Fibroblast of pulmonary artery (primary cell): ENCODE measurements at regions not wholly inside any gene's neighbourhood (a gene's known extent, or its start where the extent isn't known, plus 50 kb on each side); places are given as distances from the start of the nearest gene placed in this dataset.

ENCODE experiments used
- DNase-seq: peaks from one replicate; pipeline ENCODE4 v3.0.0-alpha.2; 2010; ENCODE audit warnings: low read depth
- H3K4me3 ChIP-seq: replicated peaks from 2 replicates; pipeline ENCODE4 v1.5.1; 2011; ENCODE audit warnings: low read depth, mild to moderate bottlenecking, control low read depth, low read length, moderate library complexity
- TF ChIP-seq, protein P1 (sequence below): IDR thresholded peaks from 2 replicates; pipeline ENCODE4 v1.5.1; 2011; ENCODE audit warnings: mild to moderate bottlenecking, control low read depth, low read length, inconsistent platforms; ENCODE audit errors: missing control alignments

DNA sequence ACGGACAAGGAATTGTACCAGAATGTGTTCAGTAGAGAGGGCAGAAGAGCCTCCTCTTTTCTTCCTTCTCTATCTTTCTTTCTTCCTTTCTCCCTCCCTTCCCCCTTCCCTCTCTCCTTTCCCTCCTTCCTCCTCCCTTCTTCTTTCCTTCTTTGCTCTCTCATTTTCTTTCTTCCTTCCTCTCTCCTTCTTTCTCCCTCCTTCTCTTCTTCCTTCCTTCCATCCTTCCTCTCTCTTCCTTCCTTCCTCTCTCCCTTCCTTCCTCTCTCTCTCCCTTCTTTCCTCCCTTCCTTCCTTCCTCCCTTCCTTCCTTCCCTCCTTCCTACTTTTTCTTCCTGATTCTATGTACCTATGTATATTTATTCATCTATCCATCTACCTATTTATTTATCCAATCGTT lies 59.7 kb upstream of the SDK2 start:
- no peak overlapping the region for H3K4me3 ChIP-seq
- DNase-seq, result no peak
- TF ChIP-seq, protein P1, sequence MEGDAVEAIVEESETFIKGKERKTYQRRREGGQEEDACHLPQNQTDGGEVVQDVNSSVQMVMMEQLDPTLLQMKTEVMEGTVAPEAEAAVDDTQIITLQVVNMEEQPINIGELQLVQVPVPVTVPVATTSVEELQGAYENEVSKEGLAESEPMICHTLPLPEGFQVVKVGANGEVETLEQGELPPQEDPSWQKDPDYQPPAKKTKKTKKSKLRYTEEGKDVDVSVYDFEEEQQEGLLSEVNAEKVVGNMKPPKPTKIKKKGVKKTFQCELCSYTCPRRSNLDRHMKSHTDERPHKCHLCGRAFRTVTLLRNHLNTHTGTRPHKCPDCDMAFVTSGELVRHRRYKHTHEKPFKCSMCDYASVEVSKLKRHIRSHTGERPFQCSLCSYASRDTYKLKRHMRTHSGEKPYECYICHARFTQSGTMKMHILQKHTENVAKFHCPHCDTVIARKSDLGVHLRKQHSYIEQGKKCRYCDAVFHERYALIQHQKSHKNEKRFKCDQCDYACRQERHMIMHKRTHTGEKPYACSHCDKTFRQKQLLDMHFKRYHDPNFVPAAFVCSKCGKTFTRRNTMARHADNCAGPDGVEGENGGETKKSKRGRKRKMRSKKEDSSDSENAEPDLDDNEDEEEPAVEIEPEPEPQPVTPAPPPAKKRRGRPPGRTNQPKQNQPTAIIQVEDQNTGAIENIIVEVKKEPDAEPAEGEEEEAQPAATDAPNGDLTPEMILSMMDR, result no peak

DNA sequence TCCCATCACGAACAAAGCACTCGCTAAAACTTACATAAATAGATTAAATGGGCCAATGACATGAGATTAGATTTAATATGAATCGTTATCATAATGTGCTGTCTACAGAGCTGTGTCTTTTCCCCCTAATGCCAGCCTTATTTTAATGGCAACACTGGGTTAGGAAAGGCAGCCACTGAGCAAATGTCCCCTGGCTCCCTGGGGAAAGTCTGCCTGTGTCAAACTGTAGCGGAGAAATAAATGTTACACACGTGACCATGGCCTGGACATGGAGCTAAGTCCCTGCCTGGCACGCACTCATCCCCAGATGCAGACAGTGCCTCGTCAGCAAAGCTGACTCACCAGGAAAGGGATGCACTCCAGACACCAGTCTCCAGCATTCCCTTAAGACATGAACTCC lies 61.3 kb upstream of the SDK2 start:
- peak; percentile 7 for DNase-seq
- TF ChIP-seq, protein P1, result no peak
- H3K4me3 ChIP-seq, result no peak overlapping the region

DNA sequence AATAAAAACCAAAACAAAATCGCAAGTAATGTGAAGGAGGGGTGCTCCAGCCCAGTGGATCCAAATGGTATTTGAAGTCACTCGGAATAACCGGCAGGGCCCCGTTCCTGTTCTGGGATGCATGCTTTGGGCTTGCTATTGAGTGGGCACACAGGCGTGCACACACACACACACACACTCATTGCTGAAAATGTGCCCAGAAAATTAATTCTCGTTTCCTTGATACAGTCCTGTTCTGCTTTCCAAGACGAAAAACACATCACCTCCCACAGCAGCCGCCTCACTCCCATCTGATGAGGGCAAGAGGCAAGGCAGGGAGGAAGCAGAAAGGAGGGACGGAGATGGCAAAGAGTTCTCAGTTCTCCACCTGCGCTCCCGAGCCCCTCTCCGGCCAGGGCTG lies 62.2 kb upstream of the SDK2 start:
- TF ChIP-seq, protein P1, result no peak
- DNase-seq, result no peak
- no peak overlapping the region for H3K4me3 ChIP-seq

DNA sequence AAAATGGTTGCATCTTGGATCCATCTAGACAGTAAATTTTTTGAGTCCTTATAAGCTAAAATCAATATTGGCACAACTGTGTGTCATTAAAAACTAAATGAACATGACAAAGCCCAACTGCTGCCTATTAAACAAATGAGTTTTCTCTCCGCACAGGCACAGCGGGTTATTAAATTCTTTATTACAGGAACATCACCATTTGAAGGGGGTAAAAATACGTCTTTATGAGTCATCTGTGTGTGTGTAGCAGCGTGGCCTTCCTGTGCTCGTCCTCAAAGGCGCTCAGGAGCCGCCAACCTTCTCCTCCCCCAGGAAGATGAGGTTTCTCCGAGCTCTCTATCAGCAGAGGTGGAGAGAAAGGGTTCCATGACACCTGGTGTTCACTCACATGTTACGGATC lies 62.6 kb upstream of the SDK2 start:
- H3K4me3 ChIP-seq, result no peak overlapping the region
- DNase-seq, result no peak
- TF ChIP-seq, protein P1, result no peak

DNA sequence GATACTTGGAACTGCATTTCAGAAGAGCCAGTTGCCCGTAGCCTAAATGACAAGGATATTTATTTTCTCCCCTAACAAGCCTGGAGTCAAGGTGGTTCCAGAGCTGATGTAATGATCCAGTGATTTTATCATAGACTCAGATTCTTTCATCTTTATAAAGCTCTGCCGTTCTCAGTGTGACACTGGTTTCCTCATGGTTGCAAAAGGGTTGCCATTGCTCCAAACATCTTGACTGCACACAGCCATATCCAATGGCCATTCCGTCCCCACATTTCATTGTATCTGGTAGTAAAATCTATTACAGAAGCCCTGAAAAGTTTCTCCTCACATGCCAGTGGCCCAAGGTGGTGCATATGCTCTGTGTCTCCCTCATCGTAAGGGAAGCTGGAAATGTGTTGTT lies 63.1 kb upstream of the SDK2 start:
- no peak overlapping the region for H3K4me3 ChIP-seq
- TF ChIP-seq, protein P1, result no peak
- DNase-seq, result no peak

DNA sequence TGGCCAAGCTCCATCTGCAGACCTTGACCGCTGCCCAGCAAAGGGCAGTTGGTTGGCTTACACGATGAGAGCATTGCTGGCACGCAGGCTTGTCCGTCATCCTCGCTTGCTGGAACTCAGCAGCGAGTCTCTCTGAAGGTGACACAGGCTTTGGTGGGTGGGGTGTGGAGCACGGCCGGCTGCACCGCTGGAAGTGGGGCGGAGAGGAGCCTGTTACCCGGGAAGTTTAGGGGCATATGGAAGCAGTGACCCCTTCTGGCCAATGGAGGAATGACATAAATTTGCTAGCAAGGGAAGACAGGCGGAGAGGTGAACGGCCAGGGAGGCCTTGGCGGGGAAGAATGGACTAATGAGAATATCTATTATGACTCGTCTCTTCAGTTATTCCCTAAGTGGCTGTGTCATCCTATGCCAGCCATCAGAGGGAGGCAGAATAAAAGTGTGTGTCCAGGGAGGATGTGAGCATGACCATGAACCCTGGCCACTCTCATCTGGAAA lies 65.9 kb upstream of the SDK2 start:
- TF ChIP-seq, protein P1, result peak; percentile 76
- peak; percentile 65 for DNase-seq

DNA sequence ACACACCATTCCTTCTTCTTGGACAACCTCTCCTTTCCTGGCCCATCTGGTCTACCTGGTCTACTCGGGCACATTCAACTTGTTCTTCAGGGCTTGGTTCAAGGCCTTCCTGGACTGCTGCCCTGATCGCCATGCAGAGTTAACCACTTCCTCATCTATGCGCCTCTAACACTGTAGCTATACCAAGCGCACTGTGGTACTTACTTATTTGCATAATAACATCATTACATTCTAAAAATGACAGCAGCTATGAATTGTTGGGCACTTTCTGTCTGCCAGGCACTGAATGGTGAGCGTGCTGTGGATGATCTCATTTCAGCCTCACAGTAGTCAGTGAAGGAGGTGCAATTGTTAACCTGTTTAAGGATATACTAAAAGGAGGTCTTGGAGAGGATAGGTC lies 66.9 kb upstream of the SDK2 start:
- H3K4me3 ChIP-seq, result no peak overlapping the region
- TF ChIP-seq, protein P1, result no peak
- no peak for DNase-seq

More for the DNA sequence above, 65.9 kb upstream of the SDK2 start:
- no peak overlapping the region for H3K4me3 ChIP-seq
